C1 segment of cervical spinal cord (tissue), 14 donors: ENCODE measurements at regions not wholly inside any gene's neighbourhood (a gene's known extent, or its start where the extent isn't known, plus 50 kb on each side); places are given as distances from the start of the nearest gene placed in this dataset.

Source experiments
- DNase-seq, 14 donors: peaks; one replicate each; lab custom pipeline; 2025; lab: John Stamatoyannopoulos, UW

- DNase-seq, result no peak
Observed at GRCh38 chr7:31455844-31456243, 58.0 kb upstream of the ITPRID1 start.

GRCh38 chr7:31456646-31457368 lies 57.1 kb upstream of the ITPRID1 start:
- no peak for DNase-seq

GRCh38 chr7:31457551-31457950 lies 56.3 kb upstream of the ITPRID1 start:
- DNase-seq, result no peak

- DNase-seq, result no peak
Observed at GRCh38 chr7:31458203-31458602, 55.7 kb upstream of the ITPRID1 start.

GRCh38 chr7:31462636-31463035 lies 51.3 kb upstream of the ITPRID1 start:
- no peak for DNase-seq
